ENCODE measurements at regions not wholly inside any gene's neighbourhood (a gene's known extent, or its start where the extent isn't known, plus 50 kb on each side); places are given as distances from the start of the nearest gene placed in this dataset.

DNA sequence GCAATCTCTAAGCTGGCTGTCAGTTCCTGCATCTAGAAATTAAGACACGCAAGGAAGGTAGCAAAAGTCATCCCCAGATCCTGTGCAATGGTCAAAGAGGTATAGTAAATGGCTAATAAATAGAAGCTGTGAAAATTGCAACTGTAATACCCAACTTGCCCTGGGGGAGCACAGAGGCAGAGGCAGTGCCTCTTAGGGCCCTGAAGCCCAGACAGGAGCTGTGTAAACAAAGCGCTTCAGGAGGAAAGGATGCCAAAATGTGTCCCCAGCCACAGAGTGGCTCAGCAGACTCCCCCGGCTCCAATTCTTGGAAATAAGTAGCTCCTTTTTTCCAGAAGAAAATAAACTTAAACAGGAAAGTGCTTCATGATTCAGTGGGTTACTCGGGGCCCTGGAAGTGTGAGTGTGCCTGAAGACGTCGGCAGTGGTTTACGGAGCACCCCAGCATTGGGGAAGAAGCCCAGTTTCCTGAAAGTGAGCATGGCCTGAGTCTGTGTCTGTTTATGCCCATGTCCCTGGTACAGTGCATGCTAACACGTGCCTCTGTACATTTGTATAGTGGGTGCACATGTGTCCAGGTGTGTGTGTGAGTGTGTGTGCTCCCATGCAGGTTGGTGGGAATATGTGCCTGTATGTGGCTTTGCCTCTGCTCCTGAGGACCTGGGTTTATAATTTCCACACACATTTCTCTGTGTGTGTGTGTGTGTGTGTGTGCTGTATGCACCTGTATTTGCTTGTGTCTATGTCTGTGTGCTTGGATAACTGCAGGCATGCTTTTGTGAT, 246.7 kb downstream of the MAFB start:
- no peak for DNase-seq

DNA sequence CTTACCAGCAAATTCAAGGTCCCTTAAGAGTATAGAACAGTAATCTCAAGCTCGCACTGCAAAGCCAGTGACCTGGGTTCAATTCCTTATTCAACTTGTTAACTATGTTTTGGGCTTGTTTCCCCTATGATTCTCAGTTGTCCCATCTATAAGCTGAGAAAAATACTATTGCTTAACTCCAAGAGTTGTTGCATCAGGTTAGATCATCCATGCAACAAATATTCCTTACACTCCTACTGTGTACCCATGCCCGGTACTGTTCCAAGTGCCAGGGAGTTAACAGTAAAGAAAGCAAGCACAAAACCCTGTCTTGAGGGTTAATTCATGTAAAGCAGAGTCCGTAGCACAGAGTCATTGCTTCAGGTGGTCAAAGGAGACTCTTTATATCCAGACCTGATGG, 247.3 kb downstream of the MAFB start:
- no peak for DNase-seq

DNA sequence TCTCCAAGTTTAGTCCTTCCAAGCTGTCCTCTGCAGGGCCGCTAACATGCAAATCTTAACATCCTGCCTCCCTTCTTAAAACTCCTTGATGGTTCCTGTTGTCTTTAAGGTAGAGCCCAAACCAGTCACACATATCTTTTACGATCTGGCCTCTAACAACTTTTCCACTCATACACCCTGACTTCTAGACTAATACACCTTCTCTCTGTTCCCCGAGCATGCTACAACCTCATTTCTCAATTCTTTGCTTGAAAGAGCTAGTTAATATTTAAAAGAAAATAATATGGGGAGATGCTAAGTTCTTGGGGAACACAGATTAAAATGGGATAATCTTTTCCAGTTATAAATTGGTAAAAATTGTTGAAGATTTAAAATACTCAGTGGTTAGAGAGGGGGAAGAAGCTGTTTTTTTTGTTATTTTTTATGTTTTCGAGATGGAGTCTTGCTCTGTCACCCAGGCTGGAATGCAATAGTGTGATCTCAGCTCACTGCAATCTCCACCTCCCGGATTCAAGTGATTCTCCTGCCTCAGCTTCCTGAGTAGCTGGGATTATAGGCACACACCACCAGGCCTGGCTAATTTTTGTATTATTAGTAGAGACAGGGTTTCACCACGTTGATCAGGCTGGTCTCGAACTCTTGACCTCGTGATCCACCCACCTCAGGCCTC, 250.7 kb downstream of the MAFB start:
- no peak for DNase-seq

DNA sequence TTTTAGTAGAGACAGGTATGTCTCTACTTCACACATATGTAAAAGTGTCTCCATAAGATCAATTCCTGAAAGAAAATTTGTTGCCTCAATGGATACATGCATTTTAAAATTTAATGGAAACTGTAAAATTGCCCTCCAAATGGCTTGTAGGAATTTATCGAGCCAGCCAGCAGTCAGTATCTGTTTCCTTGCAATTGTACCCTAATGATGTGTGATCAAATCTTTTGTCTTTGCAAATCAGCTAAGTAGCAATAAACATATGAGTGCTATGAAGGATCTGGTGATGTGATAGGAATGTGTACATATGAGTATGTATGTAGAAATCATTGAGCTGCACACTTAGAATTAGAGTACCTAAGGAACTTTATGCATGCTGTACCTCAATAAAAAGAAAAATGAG, 253.0 kb downstream of the MAFB start:
- no peak for DNase-seq

DNA sequence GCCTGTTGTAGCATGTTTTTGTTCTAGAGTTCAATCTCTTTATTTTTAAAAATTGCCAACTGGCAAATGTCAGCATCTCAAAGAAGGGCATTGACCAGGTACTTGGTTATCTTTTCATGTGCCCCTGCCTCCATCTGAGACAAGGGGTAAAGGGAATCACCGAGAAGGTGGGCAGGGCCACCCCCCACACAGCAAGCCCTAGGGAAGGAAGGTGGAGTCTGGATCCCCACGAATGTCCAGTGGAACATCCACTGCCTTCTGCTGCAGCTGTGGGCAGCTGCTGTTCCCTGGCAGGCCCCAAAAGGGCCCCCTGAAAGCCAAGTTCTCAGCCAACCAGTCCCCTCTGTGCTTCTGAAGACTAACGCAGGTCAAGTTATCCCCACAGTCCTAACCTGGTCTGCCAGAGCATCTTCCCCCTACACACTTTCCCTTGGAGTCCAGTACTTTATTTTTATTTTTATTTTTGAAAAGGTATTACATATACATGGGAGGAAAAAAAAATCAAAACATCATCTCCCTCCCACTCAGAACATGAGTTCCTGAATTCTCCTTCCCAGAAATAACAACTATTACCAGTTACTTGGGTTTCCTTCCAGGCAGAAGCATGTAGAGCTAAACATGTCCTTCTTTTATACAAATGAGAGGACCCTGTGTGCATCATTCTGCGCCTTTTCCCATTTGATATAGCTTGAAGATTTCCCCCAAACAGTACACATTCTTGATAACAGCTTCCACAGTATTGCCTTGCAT, 253.7 kb downstream of the MAFB start:
- DNase-seq, result no peak

DNA sequence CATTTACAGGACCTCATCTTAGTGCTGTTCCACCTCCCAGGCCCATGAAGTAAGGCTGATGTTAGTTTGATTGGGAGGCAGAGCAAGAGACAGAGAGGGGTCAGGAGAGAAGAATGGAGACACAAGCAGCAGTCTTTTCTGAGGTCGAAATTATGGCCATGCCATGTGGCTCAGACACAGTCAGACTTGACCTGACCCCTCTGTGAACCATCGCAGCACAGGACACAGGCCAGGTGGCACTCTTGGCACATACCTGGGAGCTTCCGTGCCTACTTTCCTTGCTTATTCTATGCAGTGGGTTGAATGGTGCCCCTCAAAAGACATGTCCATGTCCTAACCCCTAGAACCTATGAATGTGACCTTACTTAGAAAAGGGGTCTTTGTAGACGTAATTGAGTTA, 254.9 kb downstream of the MAFB start:
- DNase-seq, result no peak

DNA sequence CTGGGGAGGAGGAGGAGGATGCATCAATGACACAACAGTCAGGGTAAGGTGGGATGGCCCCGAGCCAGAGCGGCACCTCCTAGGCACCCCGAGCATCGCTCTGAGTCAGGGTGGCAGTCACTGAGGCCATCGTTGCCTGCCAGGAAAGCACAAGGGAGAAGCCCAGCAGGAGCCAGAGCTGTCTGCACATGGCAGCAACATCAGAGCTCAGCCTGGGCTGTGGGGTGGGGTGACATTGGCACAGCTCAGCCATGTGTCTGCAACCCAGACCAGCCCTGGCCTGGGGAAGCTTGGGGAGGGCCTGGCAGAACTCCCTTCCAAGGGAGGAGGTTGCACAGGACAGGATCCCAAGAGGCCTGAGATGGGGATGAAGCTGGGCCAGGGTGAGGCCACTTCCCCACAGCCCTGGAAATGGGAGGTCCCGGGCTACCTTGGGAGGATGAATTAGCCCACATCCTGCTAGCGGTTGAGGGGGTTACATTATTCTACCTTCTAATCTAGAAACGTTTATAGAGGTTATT, 255.6 kb downstream of the MAFB start:
- DNase-seq, result no peak

DNA sequence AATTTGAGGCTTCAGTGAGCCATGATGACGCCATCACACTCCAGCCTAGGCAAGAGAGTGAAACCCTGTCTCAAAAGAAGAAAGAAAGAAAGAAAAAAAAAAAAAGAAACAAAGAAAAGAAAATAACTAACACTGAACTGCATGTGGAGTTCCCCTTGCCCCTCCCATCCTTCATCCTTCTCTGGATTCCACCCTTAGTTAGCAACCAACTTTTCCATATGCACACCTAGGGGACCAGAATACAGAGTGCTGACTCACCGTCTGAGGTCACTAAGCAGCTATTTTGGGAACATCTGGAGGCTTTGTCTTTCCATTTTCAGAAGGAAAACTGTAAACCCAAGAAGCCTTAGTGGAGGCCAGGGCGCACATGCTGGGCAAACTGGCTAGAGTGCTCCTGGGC, 257.4 kb downstream of the MAFB start:
- DNase-seq, result no peak

DNA sequence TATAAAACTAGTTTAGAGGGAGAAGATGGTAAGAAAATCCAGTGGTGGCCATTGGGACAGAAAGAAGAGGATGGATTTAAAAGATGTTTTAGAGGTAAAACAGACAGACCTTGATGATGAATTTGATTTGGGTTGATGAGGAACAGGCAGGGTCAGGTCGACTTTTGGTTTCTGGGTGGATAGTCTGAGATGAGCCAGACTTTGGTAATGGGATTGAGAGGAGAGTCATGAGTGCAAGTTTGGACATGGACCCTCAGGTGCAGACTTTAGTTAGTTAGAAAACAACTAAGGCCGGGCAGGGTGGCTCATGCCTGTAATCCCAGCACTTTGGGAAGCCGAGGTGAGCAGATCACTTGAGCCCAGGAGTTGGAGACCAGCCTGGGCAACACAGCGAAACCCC, 257.9 kb downstream of the MAFB start:
- no peak for DNase-seq

DNA sequence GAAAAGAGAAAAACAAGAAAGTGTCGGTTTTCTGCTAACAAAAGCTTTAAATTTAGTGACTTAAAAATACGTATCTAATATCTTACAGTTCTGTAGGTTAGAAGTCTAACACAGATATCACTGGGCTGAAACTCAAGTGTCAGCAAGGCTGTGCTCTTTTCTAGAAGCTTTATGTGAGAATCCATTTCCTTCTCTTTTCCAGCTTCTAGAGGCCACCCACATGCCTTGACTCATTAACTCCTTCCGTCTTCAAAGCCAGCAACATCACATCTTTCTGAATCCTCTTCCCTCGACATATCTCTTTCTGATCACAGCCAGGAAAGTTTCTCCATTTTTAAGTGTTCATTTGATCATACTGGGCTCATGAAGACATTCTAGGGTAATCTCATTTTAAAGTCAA, 262.0 kb downstream of the MAFB start:
- no peak for DNase-seq

DNA sequence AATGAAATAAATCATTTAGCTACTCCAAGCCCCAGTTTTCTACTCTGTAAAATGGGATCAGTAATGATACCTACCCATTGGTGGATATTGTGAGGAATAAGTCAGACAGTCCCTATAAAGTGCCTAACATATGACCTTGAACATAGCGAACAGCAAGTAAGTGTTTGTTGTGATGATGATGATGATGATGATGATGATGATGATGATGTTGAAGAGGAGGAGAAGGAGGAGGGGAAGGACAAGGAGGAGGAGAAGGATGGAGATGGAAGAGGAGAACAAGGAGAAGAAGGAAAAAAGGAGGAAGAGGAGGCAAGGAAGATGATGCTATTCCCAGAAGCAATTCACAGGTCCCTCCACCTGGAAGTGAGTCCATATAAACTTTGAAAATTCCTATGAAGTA, 264.3 kb downstream of the MAFB start:
- DNase-seq, result no peak

DNA sequence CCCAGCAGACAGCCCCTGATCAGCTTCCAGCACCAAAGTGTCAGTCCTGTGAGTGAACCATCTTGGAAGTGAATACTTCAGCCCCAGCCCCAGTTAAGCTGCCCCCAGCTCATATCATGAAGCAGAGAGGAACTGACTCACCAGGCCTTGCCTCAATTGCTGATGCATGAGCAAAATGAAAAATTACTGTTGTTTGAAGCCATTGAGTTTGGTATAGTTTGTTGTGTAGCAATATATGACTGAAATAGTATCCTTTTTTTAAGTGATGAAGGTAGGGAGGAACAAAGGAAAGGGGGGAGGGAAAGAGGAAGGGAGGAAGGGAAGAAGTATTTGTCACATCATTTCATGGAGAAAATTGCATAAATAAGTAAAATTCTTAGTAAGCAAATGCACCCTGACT, 266.4 kb downstream of the MAFB start:
- peak in 1 of 2 donors; percentile 6 for DNase-seq

DNA sequence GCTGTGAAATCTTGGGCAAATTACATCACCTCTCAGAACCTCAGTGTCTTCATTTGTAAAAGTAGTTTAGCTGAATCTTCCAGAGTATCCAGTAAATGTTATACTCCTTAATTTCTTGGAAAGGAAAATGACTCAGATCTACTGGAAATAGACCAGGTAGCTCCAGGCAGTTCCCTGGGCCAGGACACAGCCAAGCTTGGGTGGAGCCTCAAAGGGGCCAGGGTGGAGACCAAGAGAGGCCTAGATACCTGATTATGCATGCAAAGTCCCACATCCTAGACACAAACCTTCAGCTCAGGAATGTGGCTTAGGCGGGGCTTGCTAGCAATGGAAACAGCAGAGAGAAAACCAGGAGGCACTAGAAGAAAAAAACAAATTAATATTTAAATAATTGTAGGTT, 272.8 kb downstream of the MAFB start:
- no peak for DNase-seq

DNA sequence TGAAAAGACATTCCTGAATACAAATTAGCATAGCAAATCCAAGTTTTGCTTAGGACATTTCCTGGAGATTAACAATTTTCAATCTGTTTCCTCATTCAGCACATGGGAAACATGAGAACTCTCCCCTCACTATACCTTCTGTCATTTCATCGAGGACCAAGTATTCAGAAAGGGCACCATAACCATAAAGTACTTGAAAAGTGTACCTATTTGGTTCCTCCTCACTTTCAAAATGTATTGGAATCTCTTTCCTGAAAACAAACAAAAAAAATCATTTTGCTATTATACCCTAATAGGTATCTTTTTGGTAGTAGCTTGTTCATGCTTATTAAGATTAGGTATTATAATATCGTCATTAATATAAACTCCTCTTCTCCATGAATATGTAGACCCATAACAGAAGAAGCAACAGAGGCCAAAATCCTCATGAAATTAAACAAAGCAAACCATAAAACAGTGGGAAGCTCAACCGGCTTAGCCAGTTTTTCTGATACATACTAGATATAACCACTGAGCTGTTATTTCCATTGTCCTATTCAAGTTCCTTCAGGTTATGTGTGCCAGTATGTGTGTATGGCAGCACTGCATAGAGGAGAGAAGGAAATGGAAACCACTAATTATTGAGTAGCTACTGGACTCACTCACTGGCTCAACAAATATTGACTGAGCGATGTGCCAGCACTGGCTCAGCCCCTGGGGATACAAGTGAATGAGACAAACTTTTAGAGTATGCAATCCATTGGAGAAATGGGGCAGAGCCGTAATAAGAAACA, 274.0 kb downstream of the MAFB start:
- no peak for DNase-seq

DNA sequence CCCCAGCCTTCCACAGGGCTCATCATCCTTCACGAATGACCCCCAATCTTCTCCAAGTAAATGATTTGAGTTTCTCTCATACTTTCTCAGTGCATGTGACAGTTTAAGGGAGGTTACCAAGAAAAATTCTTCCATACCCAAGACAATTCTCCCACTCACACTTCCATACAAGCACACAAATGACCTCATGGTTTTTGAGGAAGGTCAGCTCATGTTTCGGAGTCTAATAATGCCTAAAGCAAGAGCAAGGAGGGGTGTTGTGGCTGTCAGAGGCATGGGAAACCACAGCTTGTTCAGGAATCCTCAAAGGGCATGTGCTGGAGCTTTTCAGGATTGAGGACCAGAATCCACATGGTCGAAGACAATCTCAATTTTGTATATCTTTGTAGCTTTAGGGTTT, 279.0 kb downstream of the MAFB start:
- no peak for DNase-seq

DNA sequence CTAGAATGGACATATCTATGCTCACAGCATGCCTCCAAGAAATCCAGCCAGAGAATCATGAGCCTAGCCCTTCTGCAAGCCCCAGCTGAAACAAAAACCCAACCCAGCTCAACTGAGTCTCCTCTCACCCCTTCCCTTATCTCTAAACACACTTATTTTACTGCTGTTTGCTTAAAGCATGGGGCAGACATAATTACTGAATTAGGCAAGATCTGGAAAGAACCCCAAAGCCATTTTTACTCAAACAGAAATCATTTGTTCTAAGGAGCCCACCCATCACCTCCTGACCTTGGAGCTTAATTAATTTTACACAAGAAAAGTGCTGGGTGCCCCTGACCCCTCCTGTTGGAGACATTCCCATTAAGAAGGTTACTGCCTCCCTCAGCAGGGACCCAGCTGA, 291.6 kb downstream of the MAFB start:
- no peak for DNase-seq

DNA sequence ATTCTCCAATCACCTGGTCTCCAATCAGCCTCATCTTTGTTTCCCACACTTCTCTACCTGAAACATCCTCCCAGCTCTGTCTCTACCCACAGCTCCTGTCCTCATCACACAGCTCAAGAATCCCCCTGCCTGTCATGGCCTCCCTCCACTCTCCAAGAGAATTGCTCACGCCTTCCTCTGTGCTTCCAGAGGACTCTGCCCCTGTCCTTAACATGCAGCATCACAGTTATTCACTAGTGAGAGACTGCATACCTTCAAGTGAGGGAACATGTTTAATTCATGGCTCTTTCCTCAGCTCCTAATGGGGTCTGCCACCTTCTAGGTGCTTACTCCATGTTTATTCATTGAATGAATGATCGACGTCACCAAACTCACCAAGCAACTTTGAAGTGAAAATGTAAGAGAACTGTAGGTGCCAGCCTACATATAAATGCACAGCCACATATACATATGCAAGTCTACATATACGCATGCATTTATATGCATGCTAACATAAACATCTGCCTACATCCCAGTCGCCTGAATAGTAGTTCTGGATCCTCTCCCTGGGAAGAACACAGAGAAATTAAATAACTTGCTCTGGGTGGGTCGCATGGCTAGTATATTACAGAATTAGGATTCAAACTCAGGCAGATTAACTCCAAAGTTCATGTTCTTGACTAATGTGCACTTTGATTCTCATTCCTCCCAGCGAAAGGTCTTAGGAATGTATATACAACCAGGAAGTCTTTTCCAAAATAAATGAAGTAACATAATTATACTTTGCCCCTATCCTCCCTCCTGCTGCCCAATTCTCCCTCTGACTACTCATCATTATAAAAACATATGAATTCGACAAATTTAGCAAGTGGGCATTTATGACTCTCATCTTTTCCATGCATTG, 295.6 kb downstream of the MAFB start:
- no peak for DNase-seq

DNA sequence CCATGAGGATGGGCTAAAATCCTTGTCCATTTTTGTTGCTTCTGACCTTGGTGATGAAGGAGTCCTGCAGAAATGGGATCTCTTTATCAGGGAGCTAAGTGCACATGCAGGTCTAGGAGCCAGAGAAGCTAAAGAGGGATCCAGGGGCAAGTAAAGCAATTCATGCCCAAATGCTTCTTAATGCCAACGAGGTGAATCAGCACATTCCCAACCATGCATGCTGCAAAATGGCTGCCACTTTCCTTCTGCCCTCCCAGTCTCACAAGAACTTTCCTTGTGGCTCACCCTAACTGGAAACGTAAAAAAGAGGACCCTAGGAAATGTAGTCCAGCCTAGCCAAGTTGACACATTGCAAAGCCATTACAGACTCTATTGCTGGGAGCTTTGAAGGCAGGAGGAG, 298.4 kb downstream of the MAFB start:
- DNase-seq, result no peak

DNA sequence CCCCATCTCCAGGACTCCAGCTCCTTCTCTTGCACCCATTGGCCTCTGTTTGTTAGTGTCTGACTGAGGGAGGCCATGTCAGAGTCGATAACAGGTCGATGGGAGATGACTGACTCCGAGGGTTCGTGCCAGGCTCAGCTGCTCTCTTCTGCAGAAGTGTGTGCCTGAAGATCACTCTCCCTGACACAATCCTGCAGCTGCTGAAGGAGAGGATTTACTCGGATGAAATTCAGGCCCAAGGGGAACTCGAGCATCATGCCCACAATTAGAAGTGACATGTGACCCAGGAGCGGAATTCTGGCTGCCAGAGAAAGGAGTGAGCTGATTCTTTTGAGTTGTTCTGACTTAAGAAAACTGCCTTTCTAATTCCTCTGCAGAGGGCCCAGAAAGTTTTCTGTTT, 318.2 kb downstream of the MAFB start:
- no peak for DNase-seq

DNA sequence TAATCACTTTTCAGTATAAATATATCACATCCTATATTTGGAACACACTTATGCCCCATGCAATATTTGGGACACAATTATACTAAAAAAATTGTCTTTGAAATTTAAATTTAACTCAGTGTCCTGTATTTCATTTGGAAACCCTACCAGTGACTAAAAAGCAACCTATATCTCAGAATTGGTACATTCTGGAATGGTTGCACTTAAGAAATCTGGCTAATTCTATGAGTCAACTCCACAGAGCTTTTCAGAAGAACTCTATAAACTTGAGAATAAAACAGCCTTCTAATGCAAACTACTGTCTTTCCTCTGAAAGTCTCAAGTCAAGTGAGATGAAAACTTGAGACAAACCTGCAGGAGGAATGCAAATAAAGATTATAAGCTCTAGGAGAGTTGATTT, 320.2 kb downstream of the MAFB start:
- DNase-seq, result no peak

DNA sequence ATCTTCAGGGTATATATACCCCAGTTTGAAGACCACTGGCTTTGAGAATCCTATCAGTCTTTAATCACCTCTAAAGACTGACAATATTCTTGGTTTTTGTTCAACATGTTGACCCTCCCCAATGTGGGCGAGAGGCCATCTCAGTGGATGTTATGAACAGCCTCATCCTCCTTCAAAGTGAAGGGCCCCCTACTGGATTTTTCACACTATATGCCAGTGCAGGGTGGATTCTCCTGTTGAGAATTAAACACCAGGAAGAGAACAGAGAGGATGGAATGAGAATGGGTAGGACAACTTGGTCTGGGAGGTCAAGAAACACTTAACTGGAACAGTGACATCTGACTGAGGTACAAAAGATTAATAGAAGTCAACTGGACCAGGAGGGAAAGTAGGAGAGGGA, 327.1 kb downstream of the MAFB start:
- no peak for DNase-seq
